Progenitor cell of endocrine pancreas (in vitro differentiated cells): ENCODE measurements at regions not wholly inside any gene's neighbourhood (a gene's known extent, or its start where the extent isn't known, plus 50 kb on each side); places are given as distances from the start of the nearest gene placed in this dataset.
"Not testable (repeated sequence)": the region's sequence is repeated elsewhere in the genome, so short reads cannot be mapped to it uniquely, and the experiment has no call there.

Source experiments
- DNase-seq: peaks from one replicate; pipeline ENCODE4 v3.0.0; 2021; ENCODE audit warnings: low spot score; ENCODE audit not compliant: unreplicated experiment
- H3K27ac Mint-ChIP-seq: 2 replicates; pipeline ENCODE4 v1.8.0; 2021; ENCODE audit warnings: mild to moderate bottlenecking, moderate library complexity, mixed read lengths
- H3K27me3 Mint-ChIP-seq: 2 replicates; pipeline ENCODE4 v1.8.0; 2021; ENCODE audit warnings: mixed read lengths
- H3K36me3 Mint-ChIP-seq: 2 replicates; pipeline ENCODE4 v1.8.0; 2022; ENCODE audit warnings: mixed read lengths; ENCODE audit not compliant: insufficient read depth
- H3K4me1 Mint-ChIP-seq: 2 replicates; pipeline ENCODE4 v1.8.0; 2021; ENCODE audit warnings: low read depth, mixed read lengths
- H3K4me3 Mint-ChIP-seq: 2 replicates; pipeline ENCODE4 v1.8.0; 2021; ENCODE audit warnings: low read depth, mild to moderate bottlenecking, moderate library complexity, mixed read lengths
- H3K9me3 Mint-ChIP-seq: 2 replicates; pipeline ENCODE4 v1.8.0; 2021; ENCODE audit warnings: low read depth, mixed read lengths
- TF ChIP-seq, protein P1 (sequence below): fragments of 200-600 bp; sonication (generic); IDR thresholded peaks from one replicate; pipeline ENCODE4 v1.5.0; 2021; ENCODE audit warnings: antibody characterized with exemption, mild to moderate bottlenecking; ENCODE audit not compliant: unreplicated experiment

DNA sequence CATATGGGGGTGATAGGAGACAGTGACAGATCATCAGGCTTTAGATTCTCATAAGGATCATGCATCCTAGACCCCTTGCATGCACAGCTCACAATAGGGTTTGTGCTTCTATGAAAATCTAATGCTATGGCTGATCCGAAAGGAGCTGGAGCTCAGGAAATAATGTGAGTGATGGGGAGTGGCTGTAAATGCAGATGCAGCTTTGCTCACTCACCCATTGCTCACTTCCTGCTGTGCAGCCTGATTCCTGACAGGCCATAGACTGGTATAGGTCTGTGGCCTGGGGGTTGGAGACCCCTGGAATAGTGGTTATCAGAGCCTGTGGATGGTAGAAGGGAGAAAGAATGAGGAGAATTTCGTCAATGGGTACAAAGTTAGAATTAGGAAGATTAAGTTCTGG, 2751.1 kb downstream of the ARAP2 start:
- H3K4me3 Mint-ChIP-seq = no peak overlapping the region
- H3K27me3 Mint-ChIP-seq = no peaks in the 10 kb centered on the region
- no peak overlapping the region for H3K27ac Mint-ChIP-seq
- no peak for DNase-seq
- TF ChIP-seq, protein P1, sequence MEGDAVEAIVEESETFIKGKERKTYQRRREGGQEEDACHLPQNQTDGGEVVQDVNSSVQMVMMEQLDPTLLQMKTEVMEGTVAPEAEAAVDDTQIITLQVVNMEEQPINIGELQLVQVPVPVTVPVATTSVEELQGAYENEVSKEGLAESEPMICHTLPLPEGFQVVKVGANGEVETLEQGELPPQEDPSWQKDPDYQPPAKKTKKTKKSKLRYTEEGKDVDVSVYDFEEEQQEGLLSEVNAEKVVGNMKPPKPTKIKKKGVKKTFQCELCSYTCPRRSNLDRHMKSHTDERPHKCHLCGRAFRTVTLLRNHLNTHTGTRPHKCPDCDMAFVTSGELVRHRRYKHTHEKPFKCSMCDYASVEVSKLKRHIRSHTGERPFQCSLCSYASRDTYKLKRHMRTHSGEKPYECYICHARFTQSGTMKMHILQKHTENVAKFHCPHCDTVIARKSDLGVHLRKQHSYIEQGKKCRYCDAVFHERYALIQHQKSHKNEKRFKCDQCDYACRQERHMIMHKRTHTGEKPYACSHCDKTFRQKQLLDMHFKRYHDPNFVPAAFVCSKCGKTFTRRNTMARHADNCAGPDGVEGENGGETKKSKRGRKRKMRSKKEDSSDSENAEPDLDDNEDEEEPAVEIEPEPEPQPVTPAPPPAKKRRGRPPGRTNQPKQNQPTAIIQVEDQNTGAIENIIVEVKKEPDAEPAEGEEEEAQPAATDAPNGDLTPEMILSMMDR = no peak
- H3K9me3 Mint-ChIP-seq = no peaks in the 10 kb centered on the region
- H3K36me3 Mint-ChIP-seq = no peaks in the 10 kb centered on the region
- H3K4me1 Mint-ChIP-seq = no peaks in the 10 kb centered on the region

DNA sequence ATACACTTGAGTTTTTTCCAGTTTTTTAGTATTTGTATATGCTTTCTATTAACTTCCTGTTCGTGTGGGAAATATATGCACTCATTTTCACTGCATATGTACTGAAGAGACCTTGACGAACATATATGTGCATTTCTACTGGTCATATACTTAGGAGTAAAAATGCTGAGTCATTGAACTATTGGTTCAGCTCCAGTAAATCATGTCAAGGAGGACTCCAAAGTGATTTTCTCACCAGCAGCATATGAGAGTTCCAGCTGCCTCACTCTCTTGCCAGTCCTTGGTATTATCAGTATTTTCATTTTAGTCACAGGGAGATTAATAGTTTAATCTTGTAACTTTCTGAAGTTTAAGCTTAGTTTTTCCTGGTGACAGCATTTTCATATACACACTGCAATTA, 2750.2 kb downstream of the ARAP2 start:
- Mint-ChIP-seq H3K4me1 (no peaks in the 10 kb centered on the region), H3K9me3 (no peaks in the 10 kb centered on the region), H3K4me3 (no peak overlapping the region), H3K36me3 (no peaks in the 10 kb centered on the region), H3K27me3 (no peaks in the 10 kb centered on the region), H3K27ac (no peak overlapping the region)
- TF ChIP-seq, protein P1 = no peak
- no peak for DNase-seq

GRCh38 chr4:33501587-33501986, 2742.7 kb downstream of the ARAP2 start:
- H3K36me3 Mint-ChIP-seq, H3K4me3 Mint-ChIP-seq, H3K27ac Mint-ChIP-seq, H3K27me3 Mint-ChIP-seq, H3K4me1 Mint-ChIP-seq, DNase-seq: not testable (repeated sequence)
- peaks cover 25% of the 10 kb centered on the region for H3K9me3 Mint-ChIP-seq

DNA sequence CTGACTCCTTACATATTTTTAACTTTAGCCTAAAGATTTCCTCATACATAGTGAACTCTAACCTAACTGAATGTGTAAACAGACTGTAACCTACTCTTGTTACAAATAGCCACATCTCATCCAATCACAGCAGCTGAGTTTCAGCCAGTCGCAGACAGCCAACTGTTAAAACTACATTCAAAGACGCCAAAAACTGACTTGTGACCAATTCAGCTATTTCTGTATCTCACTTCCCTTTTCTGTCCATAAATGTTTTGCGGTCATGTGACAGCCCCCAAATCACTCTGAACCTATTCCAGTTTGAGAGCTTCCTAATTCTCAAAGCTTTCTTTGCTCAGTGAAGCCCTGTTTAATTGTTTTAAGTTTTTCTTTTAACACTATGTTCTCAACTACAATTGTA, 2731.9 kb downstream of the ARAP2 start:
- no peak overlapping the region for H3K4me3 Mint-ChIP-seq
- H3K27me3 Mint-ChIP-seq = no peaks in the 10 kb centered on the region
- DNase-seq = no peak
- peaks cover 8% of the 10 kb centered on the region for H3K9me3 Mint-ChIP-seq
- H3K4me1 Mint-ChIP-seq = peaks cover 5% of the 10 kb centered on the region
- TF ChIP-seq, protein P1 = no peak
- no peak overlapping the region for H3K27ac Mint-ChIP-seq
- peaks cover 2% of the 10 kb centered on the region for H3K36me3 Mint-ChIP-seq

DNA sequence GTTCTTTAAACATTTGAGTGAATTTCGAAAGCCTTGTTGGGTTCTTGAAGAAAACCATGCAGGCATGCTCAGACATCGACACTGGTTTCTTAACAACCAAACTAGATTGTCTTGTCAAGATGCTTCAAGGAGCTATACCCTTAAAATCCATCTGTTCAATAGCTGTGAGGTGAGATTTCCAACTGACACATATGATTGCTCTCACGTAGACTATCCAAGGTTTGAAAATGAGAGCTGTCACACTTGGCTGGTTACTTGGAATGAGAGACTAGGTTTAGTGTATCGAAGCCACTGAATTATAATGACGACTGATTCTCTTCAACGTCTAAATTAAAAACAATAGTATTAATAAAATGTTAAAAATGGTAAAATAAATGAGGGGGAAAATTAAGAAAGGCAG, 2725.5 kb downstream of the ARAP2 start:
- H3K36me3 Mint-ChIP-seq = peaks cover 2% of the 10 kb centered on the region
- H3K9me3 Mint-ChIP-seq = peaks cover 10% of the 10 kb centered on the region
- TF ChIP-seq, protein P1 = no peak
- no peak overlapping the region for H3K4me3 Mint-ChIP-seq
- no peak for DNase-seq
- H3K4me1 Mint-ChIP-seq = peaks cover 1% of the 10 kb centered on the region
- H3K27ac Mint-ChIP-seq = no peak overlapping the region
- no peaks in the 10 kb centered on the region for H3K27me3 Mint-ChIP-seq

GRCh38 chr4:33532821-33533220, 2711.5 kb downstream of the ARAP2 start:
- TF ChIP-seq, protein P1 = no peak
- Mint-ChIP-seq H3K4me3 (no peak overlapping the region), H3K27me3 (no peaks in the 10 kb centered on the region), H3K36me3 (no peaks in the 10 kb centered on the region), H3K27ac (no peak overlapping the region), H3K9me3 (no peaks in the 10 kb centered on the region), H3K4me1 (peaks cover 5% of the 10 kb centered on the region)
- DNase-seq = no peak
